ENCODE measurements at regions not wholly inside any gene's neighbourhood (a gene's known extent, or its start where the extent isn't known, plus 50 kb on each side); places are given as distances from the start of the nearest gene placed in this dataset.

DNA sequence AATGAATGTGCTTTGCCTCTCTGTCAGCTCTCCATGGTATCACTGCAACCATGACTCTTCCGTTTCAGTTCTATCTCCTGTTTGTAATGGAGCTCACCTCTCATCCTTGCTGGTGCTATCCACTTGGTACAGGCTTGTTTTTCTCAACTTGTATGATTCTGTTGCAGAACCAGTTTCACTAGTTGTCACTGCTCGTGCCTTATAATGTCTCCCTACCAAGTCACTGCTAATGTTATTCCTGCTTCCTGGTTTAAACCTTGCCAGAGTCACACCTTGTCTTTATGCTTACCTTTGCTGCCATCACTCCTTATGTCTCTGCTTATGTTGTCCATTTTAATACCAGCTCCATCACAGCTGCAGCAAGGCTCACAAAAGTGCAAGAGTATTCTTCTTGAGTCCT, 1191.0 kb upstream of the LRRTM1 start:
- TF ChIP-seq KLF9 (tag by site-specific recombination; IDR thresholded peaks at IDR 0.05; ENCODE audit: low read depth) (no peak), ZNF791 (tag by site-specific recombination; IDR thresholded peaks at IDR 0.05) (no peak), ZNF558 (tag by site-specific recombination; IDR thresholded peaks at IDR 0.05) (no peak), TCF7L2 (IDR thresholded peaks at IDR 0.05; ENCODE audit: borderline replicate concordance, low read depth, low read length) (no peak), ZNF394 (tag by site-specific recombination; IDR thresholded peaks at IDR 0.05; ENCODE audit: borderline replicate concordance) (no peak), ZNF530 (tag by site-specific recombination; IDR thresholded peaks at IDR 0.05; ENCODE audit: low read depth) (no peak), YY2 (tag by site-specific recombination; IDR thresholded peaks at IDR 0.05) (no peak), REPIN1 (tag by site-specific recombination; IDR thresholded peaks at IDR 0.05; ENCODE audit: low read depth) (no peak), ZNF423 (tag by site-specific recombination; IDR thresholded peaks at IDR 0.05) (no peak), ZNF433 (tag by site-specific recombination; IDR thresholded peaks at IDR 0.05; ENCODE audit: low read depth) (no peak), BCL11A (tag by site-specific recombination; IDR thresholded peaks at IDR 0.05; ENCODE audit: low read depth) (no peak), ZNF629 (tag by site-specific recombination; IDR thresholded peaks at IDR 0.05) (no peak), FEZF1 (tag by site-specific recombination; IDR thresholded peaks at IDR 0.05) (no peak)
- TF ChIP-seq, protein P1, sequence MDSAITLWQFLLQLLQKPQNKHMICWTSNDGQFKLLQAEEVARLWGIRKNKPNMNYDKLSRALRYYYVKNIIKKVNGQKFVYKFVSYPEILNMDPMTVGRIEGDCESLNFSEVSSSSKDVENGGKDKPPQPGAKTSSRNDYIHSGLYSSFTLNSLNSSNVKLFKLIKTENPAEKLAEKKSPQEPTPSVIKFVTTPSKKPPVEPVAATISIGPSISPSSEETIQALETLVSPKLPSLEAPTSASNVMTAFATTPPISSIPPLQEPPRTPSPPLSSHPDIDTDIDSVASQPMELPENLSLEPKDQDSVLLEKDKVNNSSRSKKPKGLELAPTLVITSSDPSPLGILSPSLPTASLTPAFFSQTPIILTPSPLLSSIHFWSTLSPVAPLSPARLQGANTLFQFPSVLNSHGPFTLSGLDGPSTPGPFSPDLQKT (IDR thresholded peaks at IDR 0.05; ENCODE audit: borderline replicate concordance, low read depth, low read length): no peak
- TF ChIP-seq, protein P2, sequence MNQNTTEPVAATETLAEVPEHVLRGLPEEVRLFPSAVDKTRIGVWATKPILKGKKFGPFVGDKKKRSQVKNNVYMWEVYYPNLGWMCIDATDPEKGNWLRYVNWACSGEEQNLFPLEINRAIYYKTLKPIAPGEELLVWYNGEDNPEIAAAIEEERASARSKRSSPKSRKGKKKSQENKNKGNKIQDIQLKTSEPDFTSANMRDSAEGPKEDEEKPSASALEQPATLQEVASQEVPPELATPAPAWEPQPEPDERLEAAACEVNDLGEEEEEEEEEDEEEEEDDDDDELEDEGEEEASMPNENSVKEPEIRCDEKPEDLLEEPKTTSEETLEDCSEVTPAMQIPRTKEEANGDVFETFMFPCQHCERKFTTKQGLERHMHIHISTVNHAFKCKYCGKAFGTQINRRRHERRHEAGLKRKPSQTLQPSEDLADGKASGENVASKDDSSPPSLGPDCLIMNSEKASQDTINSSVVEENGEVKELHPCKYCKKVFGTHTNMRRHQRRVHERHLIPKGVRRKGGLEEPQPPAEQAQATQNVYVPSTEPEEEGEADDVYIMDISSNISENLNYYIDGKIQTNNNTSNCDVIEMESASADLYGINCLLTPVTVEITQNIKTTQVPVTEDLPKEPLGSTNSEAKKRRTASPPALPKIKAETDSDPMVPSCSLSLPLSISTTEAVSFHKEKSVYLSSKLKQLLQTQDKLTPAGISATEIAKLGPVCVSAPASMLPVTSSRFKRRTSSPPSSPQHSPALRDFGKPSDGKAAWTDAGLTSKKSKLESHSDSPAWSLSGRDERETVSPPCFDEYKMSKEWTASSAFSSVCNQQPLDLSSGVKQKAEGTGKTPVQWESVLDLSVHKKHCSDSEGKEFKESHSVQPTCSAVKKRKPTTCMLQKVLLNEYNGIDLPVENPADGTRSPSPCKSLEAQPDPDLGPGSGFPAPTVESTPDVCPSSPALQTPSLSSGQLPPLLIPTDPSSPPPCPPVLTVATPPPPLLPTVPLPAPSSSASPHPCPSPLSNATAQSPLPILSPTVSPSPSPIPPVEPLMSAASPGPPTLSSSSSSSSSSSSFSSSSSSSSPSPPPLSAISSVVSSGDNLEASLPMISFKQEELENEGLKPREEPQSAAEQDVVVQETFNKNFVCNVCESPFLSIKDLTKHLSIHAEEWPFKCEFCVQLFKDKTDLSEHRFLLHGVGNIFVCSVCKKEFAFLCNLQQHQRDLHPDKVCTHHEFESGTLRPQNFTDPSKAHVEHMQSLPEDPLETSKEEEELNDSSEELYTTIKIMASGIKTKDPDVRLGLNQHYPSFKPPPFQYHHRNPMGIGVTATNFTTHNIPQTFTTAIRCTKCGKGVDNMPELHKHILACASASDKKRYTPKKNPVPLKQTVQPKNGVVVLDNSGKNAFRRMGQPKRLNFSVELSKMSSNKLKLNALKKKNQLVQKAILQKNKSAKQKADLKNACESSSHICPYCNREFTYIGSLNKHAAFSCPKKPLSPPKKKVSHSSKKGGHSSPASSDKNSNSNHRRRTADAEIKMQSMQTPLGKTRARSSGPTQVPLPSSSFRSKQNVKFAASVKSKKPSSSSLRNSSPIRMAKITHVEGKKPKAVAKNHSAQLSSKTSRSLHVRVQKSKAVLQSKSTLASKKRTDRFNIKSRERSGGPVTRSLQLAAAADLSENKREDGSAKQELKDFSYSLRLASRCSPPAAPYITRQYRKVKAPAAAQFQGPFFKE (tag by site-specific recombination; IDR thresholded peaks at IDR 0.05; ENCODE audit: borderline replicate concordance): no peak
- H3K4me3 ChIP-seq (ENCODE audit: low read depth, low read length): no peak overlapping the region
- no peak overlapping the region for H3K27ac ChIP-seq (ENCODE audit: extremely low read depth, low read depth, low read length)
- H3K36me3 ChIP-seq (ENCODE audit: control insufficient read depth in 2 of 2, insufficient read depth in 1 of 2, low read length in 2 of 2): no peaks in the 10 kb centered on the region
- ChIA-PET POLR2A (no interaction called here), CTCF (no interaction called here)
- no peaks in the 10 kb centered on the region for H3K9me3 ChIP-seq (ENCODE audit: control insufficient read depth, insufficient read depth, low read depth, low read length)
- no peaks in the 10 kb centered on the region for H3K4me1 ChIP-seq (ENCODE audit: control insufficient read depth, insufficient read depth, low read length)

DNA sequence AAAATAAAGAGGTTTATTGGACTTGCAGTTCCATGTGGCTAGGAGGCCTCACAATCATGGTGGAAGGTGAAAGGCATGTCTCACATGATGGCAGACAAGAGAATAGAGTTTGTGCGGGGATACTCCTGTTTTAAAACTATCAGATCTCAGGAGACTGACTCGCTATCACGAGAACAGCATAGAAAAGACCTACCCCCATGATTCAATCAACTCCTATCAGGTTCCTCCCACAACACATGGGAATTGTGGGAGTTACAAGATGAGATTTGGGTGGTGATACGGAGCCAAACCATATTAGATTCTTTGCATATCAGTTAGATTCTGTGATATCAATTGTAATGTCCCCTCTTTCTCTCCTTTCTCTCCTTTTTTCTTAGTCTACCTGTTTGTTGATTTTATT, 1178.7 kb upstream of the LRRTM1 start:
- H3K4me1 ChIP-seq (ENCODE audit: control insufficient read depth, insufficient read depth, low read length): no peaks in the 10 kb centered on the region
- no peak overlapping the region for H3K27ac ChIP-seq (ENCODE audit: extremely low read depth, low read depth, low read length)
- ChIA-PET POLR2A (no interaction called here), CTCF (no interaction called here)
- H3K36me3 ChIP-seq (ENCODE audit: control insufficient read depth in 2 of 2, insufficient read depth in 1 of 2, low read length in 2 of 2): no peaks in the 10 kb centered on the region
- H3K4me3 ChIP-seq (ENCODE audit: low read depth, low read length): no peak overlapping the region
- H3K9me3 ChIP-seq (ENCODE audit: control insufficient read depth, insufficient read depth, low read depth, low read length): no peaks in the 10 kb centered on the region
- no peak for TF ChIP-seq ZNF555 (tag by site-specific recombination; conservative IDR thresholded peaks at IDR 0.05)

DNA sequence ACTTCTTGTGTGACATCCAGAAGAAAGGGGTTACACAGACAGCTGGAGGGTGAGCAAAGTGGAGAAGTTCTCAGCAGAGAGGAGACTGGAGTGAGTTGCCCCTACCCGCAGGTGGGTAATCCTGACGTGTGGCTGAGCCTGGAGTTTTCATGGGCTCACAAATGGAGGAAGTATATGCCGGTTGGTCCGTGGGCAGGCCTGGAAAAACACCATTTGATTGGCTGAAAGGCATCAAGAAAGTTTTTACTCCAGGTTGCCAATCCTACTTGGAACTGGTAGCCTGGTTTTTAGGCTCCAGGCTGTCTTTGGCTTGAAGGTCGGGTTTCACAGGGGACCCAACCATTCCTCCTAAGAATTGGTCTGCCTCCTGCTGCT, 1177.4 kb upstream of the LRRTM1 start:
- Histone ChIP-seq H3K4me3 (ENCODE audit: low read depth, low read length) (no peak overlapping the region), H3K36me3 (ENCODE audit: control insufficient read depth in 2 of 2, insufficient read depth in 1 of 2, low read length in 2 of 2) (no peaks in the 10 kb centered on the region), H3K4me1 (ENCODE audit: control insufficient read depth, insufficient read depth, low read length) (no peaks in the 10 kb centered on the region), H3K27ac (ENCODE audit: extremely low read depth, low read depth, low read length) (no peak overlapping the region), H3K9me3 (ENCODE audit: control insufficient read depth, insufficient read depth, low read depth, low read length) (no peaks in the 10 kb centered on the region)
- POLR2A ChIA-PET: no interaction called here
- CTCF ChIA-PET: no interaction called here
- TF ChIP-seq ZNF561 (tag by site-specific recombination; IDR thresholded peaks at IDR 0.05; ENCODE audit: borderline replicate concordance) (no peak), ZNF366 (tag by site-specific recombination; conservative IDR thresholded peaks at IDR 0.05) (no peak), ZSCAN16 (tag by site-specific recombination; IDR thresholded peaks at IDR 0.05) (no peak), HOXC10 (CRISPR knock-in tag; IDR thresholded peaks at IDR 0.05) (no peak), ZNF776 (tag by site-specific recombination; IDR thresholded peaks at IDR 0.05; ENCODE audit: borderline replicate concordance) (no peak)
- TF ChIP-seq, protein P3, sequence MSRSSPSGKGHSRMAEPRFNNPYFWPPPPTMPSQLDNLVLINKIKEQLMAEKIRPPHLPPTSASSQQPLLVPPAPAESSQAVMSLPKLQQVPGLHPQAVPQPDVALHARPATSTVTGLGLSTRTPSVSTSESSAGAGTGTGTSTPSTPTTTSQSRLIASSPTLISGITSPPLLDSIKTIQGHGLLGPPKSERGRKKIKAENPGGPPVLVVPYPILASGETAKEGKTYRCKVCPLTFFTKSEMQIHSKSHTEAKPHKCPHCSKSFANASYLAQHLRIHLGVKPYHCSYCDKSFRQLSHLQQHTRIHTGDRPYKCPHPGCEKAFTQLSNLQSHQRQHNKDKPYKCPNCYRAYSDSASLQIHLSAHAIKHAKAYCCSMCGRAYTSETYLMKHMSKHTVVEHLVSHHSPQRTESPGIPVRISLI (tag by site-specific recombination; IDR thresholded peaks at IDR 0.05): no peak

Measured in HEK293 (cell line).